ENCODE measurements at regions not wholly inside any gene's neighbourhood (a gene's known extent, or its start where the extent isn't known, plus 50 kb on each side); places are given as distances from the start of the nearest gene placed in this dataset.
"Not testable (repeated sequence)": the region's sequence is repeated elsewhere in the genome, so short reads cannot be mapped to it uniquely, and the experiment has no call there.

- TF ChIP-seq ZNF770 (CRISPR knock-in tag; IDR thresholded peaks at IDR 0.05) (no peak), CBX1 (IDR thresholded peaks at IDR 0.05; ENCODE audit: low read depth) (no peak), NFKB2 (CRISPR knock-in tag; IDR thresholded peaks at IDR 0.05; ENCODE audit: borderline replicate concordance) (no peak), ZMYM2 (CRISPR knock-in tag; IDR thresholded peaks at IDR 0.05) (no peak), PRDM10 (CRISPR knock-in tag; IDR thresholded peaks at IDR 0.05; ENCODE audit: low read depth) (no peak), ZNF558 (CRISPR knock-in tag; IDR thresholded peaks at IDR 0.05; ENCODE audit: borderline replicate concordance) (no peak), HOMEZ (CRISPR knock-in tag; IDR thresholded peaks at IDR 0.05; ENCODE audit: low read depth) (no peak), TCF7L2 (IDR thresholded peaks at IDR 0.05; ENCODE audit: low read depth, low read length) (no peak), MXD4 (CRISPR knock-in tag; IDR thresholded peaks at IDR 0.05) (no peak), TARDBP (CRISPR knock-in tag; IDR thresholded peaks at IDR 0.05) (no peak), ZNF788 (CRISPR knock-in tag; IDR thresholded peaks at IDR 0.05; ENCODE audit: borderline replicate concordance) (no peak), ZBTB7A (CRISPR knock-in tag; IDR thresholded peaks at IDR 0.05) (no peak), ZNF598 (CRISPR knock-in tag; IDR thresholded peaks at IDR 0.05; ENCODE audit: borderline replicate concordance) (no peak), FOXA3 (CRISPR knock-in tag; IDR thresholded peaks at IDR 0.05) (no peak), ETV5 (CRISPR knock-in tag; IDR thresholded peaks at IDR 0.05; ENCODE audit: borderline replicate concordance) (no peak)
Observed at GRCh38 chr14:63130531-63130930, 73.7 kb upstream of the RHOJ start (continued).

- intact Hi-C loops (cut with micrococcal nuclease; ENCODE audit: unreplicated experiment); H3K4me2 ChIP-seq (ENCODE audit: low read depth, low read length); H4K20me1 ChIP-seq (ENCODE audit: insufficient read depth, low read length); ATAC-seq; BruUV-seq (replicated peaks); FAIRE-seq; H3K36me3 ChIP-seq (replicated peaks in 1 of 2; ENCODE audit: control insufficient read depth in 1 of 2, insufficient read depth in 2 of 2, low read length in 2 of 2); H2AFZ ChIP-seq (ENCODE audit: low read length); H3K9ac ChIP-seq (ENCODE audit: insufficient read depth, low read depth, low read length); H3K9me3 ChIP-seq (ENCODE audit: low read length); H3K27me3 ChIP-seq (ENCODE audit: control insufficient read depth in 1 of 2, insufficient read depth in 2 of 2, low read length in 2 of 2); H3K79me2 ChIP-seq (ENCODE audit: insufficient read depth, low read length); POLR2A ChIA-PET; in situ Hi-C loops (cut with HindIII; ENCODE audit: extremely low pct_ligation_motif_present, low pct_unique_long_range_greater_than_20kb); H3K27ac ChIP-seq (ENCODE audit: extremely low read length, insufficient read depth, low read length); DNase-seq (ENCODE audit: low spot score); CTCF ChIA-PET (ENCODE audit: low intra/inter-chr PET ratio, low total read pairs); H3K4me1 ChIP-seq (ENCODE audit: insufficient read depth, low read length); H3K4me3 ChIP-seq (replicated peaks in 1 of 3; ENCODE audit: insufficient read depth in 1 of 3, low read depth in 2 of 3, low read length in 3 of 3): not testable (repeated sequence)
- 23% methylated on average over 1 of the region's 1 CpG for WGBS (ENCODE audit: low lambda C conversion rate)
Observed at GRCh38 chr14:63106487-63106886, 61.2 kb upstream of the KCNH5 start.

All from HepG2 (cell line).